ENCODE measurements at regions not wholly inside any gene's neighbourhood (a gene's known extent, or its start where the extent isn't known, plus 50 kb on each side); places are given as distances from the start of the nearest gene placed in this dataset.

DNA sequence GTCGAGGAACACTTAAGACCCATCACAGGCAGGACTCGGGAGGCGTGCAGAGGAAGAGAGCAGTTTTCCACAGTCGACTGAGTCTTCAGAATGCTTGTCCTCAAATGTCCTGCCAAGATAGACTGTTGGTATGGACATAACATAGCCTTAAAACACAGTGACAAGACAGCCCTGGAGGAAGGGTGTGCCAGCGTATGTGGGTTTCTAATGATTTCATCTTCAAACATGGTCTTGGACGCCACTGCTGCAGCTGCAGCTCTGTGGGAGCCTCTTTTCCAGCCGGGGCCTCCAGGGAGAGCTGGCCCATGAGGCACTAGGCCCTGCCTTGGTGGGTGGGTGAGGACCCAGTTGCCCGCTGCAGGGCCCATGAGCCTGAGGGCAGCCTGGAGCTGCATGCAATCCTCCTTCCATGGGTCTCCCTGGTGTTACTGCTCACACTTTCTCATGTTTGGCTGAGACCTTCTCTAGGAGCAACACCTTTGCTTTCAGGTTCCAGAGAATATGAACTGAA, 198.6 kb downstream of the KLF13 start:
- TF ChIP-seq EZH2 (IDR thresholded peaks at IDR 0.05) (no peak), POLR2AphosphoS5 (IDR thresholded peaks at IDR 0.05; ENCODE audit: borderline replicate concordance, low read depth, low read length) (no peak), FOXP2 (optimal IDR thresholded peaks at IDR 0.05; ENCODE audit: control extremely low read depth, extremely low read length, insufficient read depth) (no peak)
